HUES6 (cell line): ENCODE measurements at regions not wholly inside any gene's neighbourhood (a gene's known extent, or its start where the extent isn't known, plus 50 kb on each side); places are given as distances from the start of the nearest gene placed in this dataset.

Experiments
- H3K27ac ChIP-seq: 2 replicates; pipeline ENCODE4 v1.7.0; 2013; ENCODE audit warnings: low read depth, mild to moderate bottlenecking, low read length, inconsistent platforms
- H3K27me3 ChIP-seq: 2 replicates; pipeline ENCODE4 v1.6.1; 2013; ENCODE audit warnings: low read length; ENCODE audit not compliant: control insufficient read depth, insufficient read depth
- H3K36me3 ChIP-seq: 2 replicates; pipeline ENCODE4 v1.6.1; 2013; ENCODE audit warnings: low read length; ENCODE audit not compliant: control insufficient read depth, insufficient read depth
- H3K4me1 ChIP-seq: 2 replicates; pipeline ENCODE4 v1.6.1; 2013; ENCODE audit warnings: low read length; ENCODE audit not compliant: control insufficient read depth, insufficient read depth
- H3K4me3 ChIP-seq: 2 replicates; pipeline ENCODE4 v1.5.1; 2013; ENCODE audit warnings: low read depth, low read length
- H3K9ac ChIP-seq: one replicate; pipeline ENCODE4 v1.6.1; 2013; ENCODE audit warnings: mild to moderate bottlenecking, low read length
- H3K9me3 ChIP-seq: 2 replicates; pipeline ENCODE4 v1.6.1; 2013; ENCODE audit warnings: low read depth, low read length; ENCODE audit not compliant: control insufficient read depth, insufficient read depth

DNA sequence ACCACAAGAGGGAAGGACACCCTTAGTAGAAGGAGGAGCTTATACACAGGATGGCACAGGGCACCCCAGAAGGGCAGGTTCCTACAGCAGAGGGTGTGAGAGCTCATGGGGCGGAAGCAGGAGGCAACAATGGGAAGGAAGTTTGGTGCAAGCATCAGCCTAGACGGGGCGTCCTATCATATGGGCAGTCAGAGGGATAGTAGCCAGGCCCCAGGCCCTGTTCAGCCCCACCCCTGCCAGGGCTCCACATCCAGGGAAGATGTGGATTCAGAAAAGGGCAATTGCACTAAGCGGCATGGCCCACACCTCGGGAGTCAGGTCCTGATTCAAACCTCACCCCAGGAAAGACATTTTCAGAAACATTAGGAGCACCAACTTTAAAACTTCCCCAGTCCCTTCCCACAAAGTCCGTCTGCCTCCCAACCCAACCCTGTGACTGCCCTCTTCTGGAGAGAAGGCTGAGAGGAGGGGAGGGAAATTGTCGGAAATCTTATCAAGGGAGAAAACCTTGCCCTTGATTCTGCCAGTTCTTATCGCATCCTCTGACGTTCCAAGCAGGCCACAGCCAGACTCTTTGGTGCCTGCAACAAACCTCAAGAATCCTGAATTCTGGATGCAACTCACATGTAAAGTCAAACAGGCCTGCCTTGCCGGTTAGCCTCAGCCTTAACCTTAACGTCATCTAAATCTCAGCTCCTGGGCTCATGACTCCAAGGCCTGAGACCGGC, 198.8 kb upstream of the CDH5 start:
- peaks cover 3% of the 10 kb centered on the region; the same call in 1 of the 2 replicates for H3K27me3 ChIP-seq
- no peaks in the 10 kb centered on the region for H3K36me3 ChIP-seq
- H3K27ac ChIP-seq = no peak overlapping the region
- H3K4me1 ChIP-seq = no peaks in the 10 kb centered on the region
- no peak overlapping the region for H3K4me3 ChIP-seq
- H3K9me3 ChIP-seq = no peaks in the 10 kb centered on the region
- H3K9ac ChIP-seq = no peak overlapping the region

DNA sequence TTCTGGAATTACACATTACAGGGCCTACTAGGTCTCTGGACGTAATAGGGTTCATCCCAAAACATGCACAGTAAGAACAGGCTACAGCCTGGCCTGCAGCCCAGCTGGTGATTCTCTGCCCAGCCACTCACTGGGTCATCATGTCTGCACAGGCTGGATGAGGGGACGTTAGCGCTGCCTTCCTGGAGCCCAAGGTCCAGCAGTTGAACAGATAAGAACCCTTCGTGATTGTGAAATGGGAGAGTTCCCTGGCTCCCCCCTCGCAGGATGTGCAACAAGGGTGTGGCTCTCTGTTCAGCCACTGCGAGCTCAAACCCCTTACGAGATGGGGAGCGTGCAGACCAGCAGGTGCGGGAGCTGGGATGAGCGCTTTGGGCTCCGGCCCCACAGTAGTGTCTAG, 200.0 kb upstream of the CDH5 start:
- Histone ChIP-seq H3K9ac (no peak overlapping the region), H3K4me1 (no peaks in the 10 kb centered on the region), H3K9me3 (no peaks in the 10 kb centered on the region), H3K4me3 (no peak overlapping the region), H3K36me3 (no peaks in the 10 kb centered on the region), H3K27ac (no peak overlapping the region), H3K27me3 (peaks cover 3% of the 10 kb centered on the region; the same call in 1 of the 2 replicates)

GRCh38 chr16:66165879-66166278, 200.6 kb upstream of the CDH5 start:
- H3K36me3 ChIP-seq = no peaks in the 10 kb centered on the region
- no peaks in the 10 kb centered on the region for H3K4me1 ChIP-seq
- no peaks in the 10 kb centered on the region for H3K9me3 ChIP-seq
- no peak overlapping the region for H3K4me3 ChIP-seq
- H3K9ac ChIP-seq = no peak overlapping the region
- peaks cover 3% of the 10 kb centered on the region; the same call in 1 of the 2 replicates for H3K27me3 ChIP-seq
- no peak overlapping the region for H3K27ac ChIP-seq

DNA sequence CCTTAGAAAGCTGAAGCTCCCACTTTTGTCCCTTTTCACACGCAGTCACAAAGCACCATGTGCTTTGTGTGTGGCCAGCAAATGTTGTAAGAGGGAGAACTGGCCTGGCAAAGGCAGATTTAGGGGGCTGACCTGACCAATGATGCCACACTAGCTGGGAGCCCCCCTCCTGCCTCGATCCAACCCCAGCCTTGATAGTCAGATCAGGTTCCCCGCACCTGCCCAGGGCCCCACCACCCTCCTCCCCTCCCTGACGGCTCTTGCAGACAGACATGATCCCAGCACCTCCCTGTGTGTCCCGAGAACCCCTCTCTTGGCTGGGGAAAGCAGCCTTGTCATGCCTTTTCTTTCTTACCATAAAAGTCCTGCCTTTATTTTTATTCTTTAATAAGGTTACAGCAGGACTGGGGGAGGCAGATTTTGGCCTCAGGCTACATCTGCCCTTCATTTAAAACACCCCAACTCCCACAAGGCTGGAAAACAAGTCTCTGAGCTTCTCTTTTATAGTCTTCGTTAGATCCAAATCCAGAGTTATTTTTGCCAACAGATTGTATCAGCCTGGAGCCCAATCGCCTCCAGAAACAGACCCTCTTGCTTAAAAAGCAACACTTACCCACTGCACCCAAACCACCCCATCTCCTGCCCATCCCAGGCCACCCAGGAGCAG, 201.8 kb upstream of the CDH5 start:
- Histone ChIP-seq H3K27ac (no peak overlapping the region), H3K9me3 (no peaks in the 10 kb centered on the region), H3K36me3 (no peaks in the 10 kb centered on the region), H3K4me1 (no peaks in the 10 kb centered on the region), H3K27me3 (peaks cover 3% of the 10 kb centered on the region; the same call in 1 of the 2 replicates), H3K4me3 (no peak overlapping the region), H3K9ac (no peak overlapping the region)

DNA sequence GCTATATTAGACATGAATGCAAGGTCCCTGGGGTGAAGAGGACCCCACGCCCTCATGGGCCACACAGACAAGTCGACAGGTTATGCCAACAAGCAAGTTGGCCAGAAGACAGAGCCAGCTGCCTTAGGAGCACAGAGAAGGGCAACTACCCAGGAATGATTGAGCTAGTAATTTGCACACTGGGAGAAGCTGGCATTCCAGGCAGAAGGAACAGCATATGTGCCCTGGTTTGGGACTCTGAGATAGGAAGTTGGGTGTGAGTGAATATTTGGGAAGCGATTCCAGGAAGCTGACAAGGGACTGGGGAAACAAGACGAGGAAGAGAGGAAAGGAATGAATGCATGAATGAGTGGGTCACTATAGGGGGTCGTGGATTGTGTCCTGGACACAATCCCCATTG, 203.7 kb upstream of the CDH5 start:
- no peaks in the 10 kb centered on the region for H3K9me3 ChIP-seq
- H3K27me3 ChIP-seq = peaks cover 3% of the 10 kb centered on the region; the same call in 1 of the 2 replicates
- no peak overlapping the region for H3K9ac ChIP-seq
- H3K4me3 ChIP-seq = no peak overlapping the region
- no peaks in the 10 kb centered on the region for H3K36me3 ChIP-seq
- no peaks in the 10 kb centered on the region for H3K4me1 ChIP-seq
- H3K27ac ChIP-seq = no peak overlapping the region

DNA sequence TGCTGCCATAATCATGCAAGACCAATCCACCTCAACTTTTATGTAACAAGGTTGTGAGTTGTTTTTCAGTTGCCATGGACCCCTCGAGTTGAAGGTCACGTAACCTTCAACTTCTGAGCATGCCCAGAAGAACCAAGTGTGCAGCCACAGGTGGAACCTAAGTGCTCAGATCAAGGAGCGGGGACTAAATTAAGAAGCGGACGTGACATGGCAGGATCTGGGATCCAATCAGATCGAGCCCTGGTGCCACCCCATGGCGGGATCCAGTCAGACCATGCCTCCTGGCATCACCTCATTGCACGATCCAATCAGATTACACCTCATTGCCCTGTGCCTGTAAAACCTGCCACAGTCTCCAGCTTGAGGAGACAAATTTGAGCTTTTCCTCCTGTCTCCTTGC, 204.5 kb upstream of the CDH5 start:
- H3K36me3 ChIP-seq = no peaks in the 10 kb centered on the region
- H3K27ac ChIP-seq = no peak overlapping the region
- H3K4me3 ChIP-seq = no peak overlapping the region
- no peaks in the 10 kb centered on the region for H3K9me3 ChIP-seq
- H3K4me1 ChIP-seq = no peaks in the 10 kb centered on the region
- H3K9ac ChIP-seq = no peak overlapping the region
- peaks cover 3% of the 10 kb centered on the region; the same call in 1 of the 2 replicates for H3K27me3 ChIP-seq

DNA sequence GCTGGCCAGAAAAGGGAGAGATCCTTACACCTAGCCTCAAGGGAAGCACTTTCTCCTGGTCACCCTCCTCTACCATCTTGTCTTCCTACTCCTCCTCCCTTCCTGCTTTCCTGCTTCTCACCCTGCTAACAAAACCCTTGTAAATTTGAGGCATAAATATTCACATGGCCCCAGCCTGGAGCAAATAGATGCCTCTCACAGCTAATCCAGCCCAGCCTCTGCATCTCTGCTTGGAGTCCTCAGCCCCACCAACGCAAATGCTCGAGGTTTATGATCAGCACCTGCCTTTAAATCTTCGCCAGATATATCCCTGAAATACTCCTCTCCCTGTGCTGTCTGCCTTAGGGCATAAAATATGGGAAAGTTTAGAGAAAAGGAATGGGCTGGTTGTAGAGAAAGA, 205.2 kb upstream of the CDH5 start:
- Histone ChIP-seq H3K4me1 (no peaks in the 10 kb centered on the region), H3K27ac (no peak overlapping the region), H3K27me3 (peaks cover 3% of the 10 kb centered on the region; the same call in 1 of the 2 replicates), H3K9ac (no peak overlapping the region), H3K4me3 (no peak overlapping the region), H3K9me3 (no peaks in the 10 kb centered on the region), H3K36me3 (no peaks in the 10 kb centered on the region)

- H3K4me1 ChIP-seq = no peaks in the 10 kb centered on the region
- H3K36me3 ChIP-seq = no peaks in the 10 kb centered on the region
- H3K27ac ChIP-seq = no peak overlapping the region
- peaks cover 3% of the 10 kb centered on the region; the same call in 1 of the 2 replicates for H3K27me3 ChIP-seq
- no peaks in the 10 kb centered on the region for H3K9me3 ChIP-seq
- no peak overlapping the region for H3K9ac ChIP-seq
- H3K4me3 ChIP-seq = no peak overlapping the region
Observed at GRCh38 chr16:66159987-66160386, 206.5 kb upstream of the CDH5 start.

DNA sequence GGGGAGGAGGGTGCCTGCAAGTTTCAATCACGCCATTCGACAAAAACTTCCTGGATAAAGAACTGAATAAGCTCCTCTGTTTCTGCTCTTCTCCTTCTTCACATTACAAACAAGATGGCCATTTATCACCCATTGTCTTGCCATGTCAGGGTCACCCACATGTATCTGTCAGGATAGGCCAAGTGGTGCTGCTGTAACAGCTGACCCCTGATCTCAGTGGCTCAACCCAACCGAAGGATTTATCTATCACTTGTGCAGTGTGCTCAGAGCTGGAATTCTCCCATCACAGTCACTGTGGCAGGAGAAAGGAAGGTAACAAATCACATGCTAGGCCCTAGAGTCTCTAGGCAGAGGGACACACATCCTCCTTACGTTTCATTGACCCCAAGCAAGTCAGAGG, 210.0 kb upstream of the CDH5 start:
- Histone ChIP-seq H3K4me1 (no peaks in the 10 kb centered on the region), H3K4me3 (no peak overlapping the region), H3K27me3 (no peaks in the 10 kb centered on the region), H3K27ac (no peak overlapping the region), H3K9me3 (no peaks in the 10 kb centered on the region), H3K9ac (no peak overlapping the region), H3K36me3 (no peaks in the 10 kb centered on the region)

DNA sequence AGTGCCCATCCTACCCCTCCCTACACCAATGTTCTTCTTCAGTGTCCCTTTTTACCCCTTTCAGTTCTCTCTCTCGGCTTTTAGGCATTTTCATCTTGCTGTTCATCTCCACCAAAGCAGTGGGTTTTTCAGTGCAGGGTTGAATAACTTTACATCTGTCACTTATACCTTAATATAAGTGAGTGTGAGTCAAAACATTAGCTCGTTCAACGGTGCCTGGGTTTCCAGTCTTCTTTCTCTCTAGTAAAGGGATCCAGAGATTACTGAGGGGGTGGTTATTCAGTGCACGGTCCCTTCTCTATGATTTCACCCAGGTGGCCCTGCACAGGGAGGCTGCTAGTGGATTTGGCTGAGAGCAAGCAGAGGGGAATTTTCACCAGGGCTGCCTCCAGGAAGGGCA, 210.6 kb upstream of the CDH5 start:
- no peak overlapping the region for H3K4me3 ChIP-seq
- H3K27ac ChIP-seq = no peak overlapping the region
- H3K4me1 ChIP-seq = peaks cover 5% of the 10 kb centered on the region
- H3K9ac ChIP-seq = no peak overlapping the region
- H3K27me3 ChIP-seq = no peaks in the 10 kb centered on the region
- H3K9me3 ChIP-seq = no peaks in the 10 kb centered on the region
- H3K36me3 ChIP-seq = no peaks in the 10 kb centered on the region

DNA sequence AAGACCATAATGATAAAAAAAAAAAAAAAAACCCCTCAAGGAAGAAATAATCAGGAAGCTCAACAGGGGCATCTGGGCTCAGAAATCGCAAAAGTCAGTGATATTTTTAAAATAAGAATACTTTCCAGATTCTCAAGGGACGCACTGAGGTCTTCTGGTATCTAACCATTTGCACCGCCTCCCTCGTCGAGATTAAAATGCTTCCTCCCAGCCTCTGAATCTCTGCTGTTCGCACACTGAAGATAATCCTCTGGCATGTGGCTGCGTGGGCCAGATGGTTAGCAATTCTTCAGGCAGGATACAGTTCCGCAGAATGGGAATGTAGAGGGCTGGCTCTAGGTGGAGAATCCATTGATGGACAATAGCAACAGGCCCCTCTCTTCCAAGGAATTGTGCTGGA, 211.7 kb upstream of the CDH5 start:
- Histone ChIP-seq H3K27me3 (no peaks in the 10 kb centered on the region), H3K36me3 (no peaks in the 10 kb centered on the region), H3K27ac (no peak overlapping the region), H3K4me3 (no peak overlapping the region), H3K9ac (no peak overlapping the region), H3K4me1 (peaks cover 12% of the 10 kb centered on the region), H3K9me3 (no peaks in the 10 kb centered on the region)
